ENCODE measurements at regions not wholly inside any gene's neighbourhood (a gene's known extent, or its start where the extent isn't known, plus 50 kb on each side); places are given as distances from the start of the nearest gene placed in this dataset.

GRCh38 chr11:130599073-130599654, 150.7 kb downstream of the ADAMTS15 start:
- DNase-seq (ENCODE audit: low spot score in 2 of 2) = peak in 1 of 2 donors; percentile 64
- TF ChIP-seq POLR2A (IDR thresholded peaks at IDR 0.05) (no peak), POLR2AphosphoS5 (IDR thresholded peaks at IDR 0.05) (no peak), CTCF (IDR thresholded peaks at IDR 0.05) (no peak)

GRCh38 chr11:130600139-130600538, 151.7 kb downstream of the ADAMTS15 start:
- Histone ChIP-seq H3K9me3 (no peaks in the 10 kb centered on the region), H3K36me3 (no peaks in the 10 kb centered on the region), H3K4me3 (no peak overlapping the region), H3K27ac (no peak overlapping the region), H3K27me3 (no peaks in the 10 kb centered on the region), H3K4me1 (no peaks in the 10 kb centered on the region)
- TF ChIP-seq POLR2A (IDR thresholded peaks at IDR 0.05) = no peak
- no peak for TF ChIP-seq CTCF (IDR thresholded peaks at IDR 0.05)
- TF ChIP-seq POLR2AphosphoS5 (IDR thresholded peaks at IDR 0.05) = no peak
- no peak for DNase-seq (ENCODE audit: low spot score in 2 of 2)
- intact Hi-C loops (cut with DNase I; ENCODE audit: low total_unique reads) = no loop called here

More at GRCh38 chr11:130599073-130599654, 150.7 kb downstream of the ADAMTS15 start:
- Histone ChIP-seq H3K27me3 (no peaks in the 10 kb centered on the region), H3K9me3 (no peaks in the 10 kb centered on the region), H3K27ac (no peak overlapping the region), H3K4me1 (no peaks in the 10 kb centered on the region), H3K4me3 (no peak overlapping the region), H3K36me3 (no peaks in the 10 kb centered on the region)
- intact Hi-C loops (cut with DNase I; ENCODE audit: low total_unique reads) = no loop called here

GRCh38 chr11:130600616-130601015, 152.2 kb downstream of the ADAMTS15 start:
- TF ChIP-seq POLR2AphosphoS5 (IDR thresholded peaks at IDR 0.05) = no peak
- TF ChIP-seq POLR2A (IDR thresholded peaks at IDR 0.05) = no peak
- no peak for TF ChIP-seq CTCF (IDR thresholded peaks at IDR 0.05)
- no peak overlapping the region for H3K4me3 ChIP-seq
- intact Hi-C loops (cut with DNase I; ENCODE audit: low total_unique reads) = no loop called here
- H3K36me3 ChIP-seq = no peaks in the 10 kb centered on the region
- no peak for DNase-seq (ENCODE audit: low spot score in 2 of 2)
- no peaks in the 10 kb centered on the region for H3K4me1 ChIP-seq
- no peaks in the 10 kb centered on the region for H3K9me3 ChIP-seq
- peak overlapping the region; percentile 50 to 57 for H3K27ac ChIP-seq
- no peaks in the 10 kb centered on the region for H3K27me3 ChIP-seq

GRCh38 chr11:130601141-130601540, 152.7 kb downstream of the ADAMTS15 start:
- peak in 1 of 3 donors; percentile 14 for TF ChIP-seq POLR2AphosphoS5 (IDR thresholded peaks at IDR 0.05)
- TF ChIP-seq POLR2A (IDR thresholded peaks at IDR 0.05) = no peak
- H3K36me3 ChIP-seq = no peaks in the 10 kb centered on the region
- H3K27me3 ChIP-seq = no peaks in the 10 kb centered on the region
- H3K9me3 ChIP-seq = no peaks in the 10 kb centered on the region
- H3K27ac ChIP-seq = peak overlapping the region; percentile 50 to 71
- intact Hi-C loops (cut with DNase I; ENCODE audit: low total_unique reads) = no loop called here
- H3K4me3 ChIP-seq = no peak overlapping the region
- H3K4me1 ChIP-seq = no peaks in the 10 kb centered on the region
- DNase-seq (ENCODE audit: low spot score in 2 of 2) = no peak

GRCh38 chr11:130601764-130602460, 153.5 kb downstream of the ADAMTS15 start:
- no peak overlapping the region for H3K4me3 ChIP-seq
- TF ChIP-seq CTCF (IDR thresholded peaks at IDR 0.05) (no peak), POLR2AphosphoS5 (IDR thresholded peaks at IDR 0.05) (no peak), POLR2A (IDR thresholded peaks at IDR 0.05) (no peak)
- H3K27ac ChIP-seq = peak overlapping the region; percentile 50 to 71
- no peaks in the 10 kb centered on the region for H3K9me3 ChIP-seq
- intact Hi-C loops (cut with DNase I; ENCODE audit: low total_unique reads) = no loop called here
- DNase-seq (ENCODE audit: low spot score in 2 of 2) = no peak
- H3K36me3 ChIP-seq = no peaks in the 10 kb centered on the region
- H3K4me1 ChIP-seq = no peaks in the 10 kb centered on the region
- no peaks in the 10 kb centered on the region for H3K27me3 ChIP-seq
